SK-N-DZ (cell line): ENCODE measurements at regions not wholly inside any gene's neighbourhood (a gene's known extent, or its start where the extent isn't known, plus 50 kb on each side); places are given as distances from the start of the nearest gene placed in this dataset.
A peak's percentile ranks its signal among the peaks of the same experiment; 100 is the strongest.
"Not testable (repeated sequence)": the region's sequence is repeated elsewhere in the genome, so short reads cannot be mapped to it uniquely, and the experiment has no call there.

Source experiments
- DNase-seq: peaks from one replicate; pipeline ENCODE4 v3.0.0-alpha.2; 2015; ENCODE audit warnings: low spot score

GRCh38 chr6:21914121-21914973 lies 320.8 kb downstream of the SOX4 start:
- peak; percentile 8 for DNase-seq

- no peak for DNase-seq
Measured at GRCh38 chr6:21915707-21916260, 322.2 kb downstream of the SOX4 start.

GRCh38 chr6:21918041-21918440 lies 324.5 kb downstream of the SOX4 start:
- DNase-seq: no peak

GRCh38 chr6:21918666-21919065 lies 325.1 kb downstream of the SOX4 start:
- no peak for DNase-seq

GRCh38 chr6:21922086-21922485 lies 328.5 kb downstream of the SOX4 start:
- DNase-seq: no peak

- DNase-seq: no peak
Measured at GRCh38 chr6:21924002-21924401, 330.5 kb downstream of the SOX4 start.

- no peak for DNase-seq
Measured at GRCh38 chr6:21928827-21929226, 335.3 kb downstream of the SOX4 start.

GRCh38 chr6:21931641-21932335 lies 338.2 kb downstream of the SOX4 start:
- DNase-seq: no peak

- DNase-seq: no peak
Measured at GRCh38 chr6:21933351-21933750, 339.8 kb downstream of the SOX4 start.

GRCh38 chr6:21935142-21935541 lies 341.6 kb downstream of the SOX4 start:
- DNase-seq: no peak

- peak; percentile 18 for DNase-seq
Measured at GRCh38 chr6:21935561-21936028, 342.0 kb downstream of the SOX4 start.

- DNase-seq: no peak
Measured at GRCh38 chr6:21937466-21937865, 343.9 kb downstream of the SOX4 start.

GRCh38 chr6:21939066-21939465 lies 345.5 kb downstream of the SOX4 start:
- not testable (repeated sequence) for DNase-seq

GRCh38 chr6:21941926-21942325 lies 348.4 kb downstream of the SOX4 start:
- no peak for DNase-seq

- no peak for DNase-seq
Measured at GRCh38 chr6:21942897-21943296, 349.3 kb downstream of the SOX4 start.

GRCh38 chr6:21946298-21946783 lies 350.5 kb downstream of the PRL start:
- DNase-seq: peak; percentile 23

GRCh38 chr6:21947227-21947626 lies 349.6 kb downstream of the PRL start:
- DNase-seq: not testable (repeated sequence)

GRCh38 chr6:21947731-21948386 lies 349.0 kb downstream of the PRL start:
- no peak for DNase-seq

- no peak for DNase-seq
Measured at GRCh38 chr6:21949211-21949801, 347.5 kb downstream of the PRL start.

- no peak for DNase-seq
Measured at GRCh38 chr6:21952367-21952766, 344.5 kb downstream of the PRL start.
